HL-60 (cell line): ENCODE measurements at regions not wholly inside any gene's neighbourhood (a gene's known extent, or its start where the extent isn't known, plus 50 kb on each side); places are given as distances from the start of the nearest gene placed in this dataset.

Experiments used
- DNase-seq, 2 experiments: peaks; one replicate each; pipeline ENCODE4 v3.0.0-alpha.2; 2010 to 2020; ENCODE audit warnings: low read depth in 1 of 2, low spot score in 1 of 2
- H3K27ac ChIP-seq: fragments of 250-450 bp; sonication (Bioruptor Pico); replicated peaks from 2 replicates; pipeline ENCODE4 v1.5.1; 2020; ENCODE audit warnings: mild to moderate bottlenecking, moderate library complexity
- H3K27me3 ChIP-seq: fragments of 250-450 bp; sonication (Bioruptor Pico); 2 replicates; pipeline ENCODE4 v1.5.1; 2021; ENCODE audit warnings: mild to moderate bottlenecking, moderate library complexity; ENCODE audit not compliant: insufficient read depth, poor library complexity, severe bottlenecking
- H3K4me3 ChIP-seq: replicated peaks from 2 replicates; pipeline ENCODE4 v1.5.1; 2011; ENCODE audit warnings: mild to moderate bottlenecking, control low read depth, low read length; ENCODE audit not compliant: insufficient read depth
- CTCF ChIP-seq: IDR thresholded peaks from one replicate; pipeline ENCODE4 v1.5.1; 2011; ENCODE audit warnings: low read length, control low read depth, inconsistent platforms; ENCODE audit not compliant: insufficient read depth
- GABPA ChIP-seq: IDR thresholded peaks from 2 replicates; pipeline ENCODE4 v1.6.1; 2012; ENCODE audit warnings: low read depth
- POLR2AphosphoS5 ChIP-seq: IDR thresholded peaks from 2 replicates; pipeline ENCODE4 v1.6.1; 2012; ENCODE audit warnings: low read depth
- REST ChIP-seq: IDR thresholded peaks from 2 replicates; pipeline ENCODE4 v1.6.1; 2012; ENCODE audit warnings: low read depth; ENCODE audit not compliant: insufficient replicate concordance
- SPI1 ChIP-seq: IDR thresholded peaks from 2 replicates; pipeline ENCODE4 v1.6.1; 2012; ENCODE audit warnings: low read depth, mild to moderate bottlenecking, borderline replicate concordance

- no peak overlapping the region for H3K4me3 ChIP-seq
- H3K27me3 ChIP-seq: no peaks in the 10 kb centered on the region
- TF ChIP-seq SPI1 (no peak), POLR2AphosphoS5 (no peak), CTCF (no peak), REST (no peak), GABPA (no peak)
- no peak overlapping the region for H3K27ac ChIP-seq
- no peak for DNase-seq
Observed at GRCh38 chr4:29571322-29571721, 1148.8 kb upstream of the PCDH7 start.

DNA sequence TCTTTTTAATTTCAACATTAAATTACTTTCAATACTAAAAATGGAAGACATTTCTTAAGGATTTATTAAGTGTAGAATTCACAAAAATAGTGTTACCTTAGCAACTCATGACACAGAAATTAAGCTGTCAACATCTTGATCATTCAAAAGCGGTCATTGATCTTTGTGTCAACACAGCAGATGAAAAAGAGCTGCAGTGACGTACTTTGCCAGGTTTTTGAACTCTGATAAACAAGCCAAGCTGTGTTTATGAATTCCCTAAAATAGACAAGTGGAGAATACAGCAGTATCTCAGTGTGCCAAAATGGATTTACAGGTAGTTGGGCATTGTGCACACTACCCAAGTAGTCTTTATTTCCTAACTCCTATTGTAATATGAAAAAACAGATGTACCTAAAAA, 1141.8 kb upstream of the PCDH7 start:
- no peak overlapping the region for H3K4me3 ChIP-seq
- no peak for TF ChIP-seq REST
- no peak for TF ChIP-seq CTCF
- no peak for TF ChIP-seq GABPA
- no peak for TF ChIP-seq SPI1
- TF ChIP-seq POLR2AphosphoS5: no peak
- H3K27me3 ChIP-seq: no peaks in the 10 kb centered on the region
- DNase-seq: no peak
- H3K27ac ChIP-seq: no peak overlapping the region

DNA sequence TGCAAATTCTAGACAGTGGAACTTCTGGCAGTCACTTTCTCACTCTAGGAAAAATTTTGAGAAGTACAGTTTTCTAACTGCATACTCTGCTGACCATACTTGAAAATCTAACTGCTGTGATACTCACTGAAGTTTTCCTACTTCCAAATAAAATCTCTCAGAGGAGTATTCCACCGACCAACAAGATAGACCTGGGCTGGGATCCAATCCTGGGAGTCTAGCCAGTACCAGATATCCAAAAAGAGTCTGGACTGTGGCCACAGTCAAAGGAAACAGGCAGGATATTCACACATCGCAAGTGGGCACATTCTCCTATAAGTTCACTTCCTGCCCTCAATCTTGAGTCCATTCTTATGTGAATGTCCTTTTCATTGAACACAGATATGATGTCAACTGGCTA, 1138.7 kb upstream of the PCDH7 start:
- DNase-seq: no peak
- H3K27ac ChIP-seq: no peak overlapping the region
- H3K4me3 ChIP-seq: no peak overlapping the region
- no peaks in the 10 kb centered on the region for H3K27me3 ChIP-seq
- TF ChIP-seq GABPA (no peak), POLR2AphosphoS5 (no peak)

DNA sequence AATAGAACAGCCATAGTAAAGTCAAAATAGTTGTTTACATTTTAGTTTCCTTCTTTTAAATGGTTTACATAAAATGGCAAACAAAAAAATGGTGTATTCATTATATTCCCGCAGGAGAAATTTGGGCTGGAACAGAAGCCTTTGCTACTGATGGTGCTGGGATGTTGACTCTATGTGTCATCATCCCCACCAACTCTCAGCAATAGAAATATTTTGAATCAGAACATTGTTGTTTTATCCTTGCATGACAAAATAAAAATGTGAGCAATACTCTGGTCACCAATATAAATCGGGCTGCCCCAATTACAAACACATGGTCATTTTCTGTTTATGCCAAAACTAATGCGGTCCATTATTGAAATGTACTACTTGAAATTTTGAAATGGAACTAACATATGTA, 1131.6 kb upstream of the PCDH7 start:
- Histone ChIP-seq H3K4me3 (no peak overlapping the region), H3K27me3 (no peaks in the 10 kb centered on the region), H3K27ac (no peak overlapping the region)
- no peak for TF ChIP-seq CTCF
- no peak for TF ChIP-seq REST
- TF ChIP-seq SPI1: no peak
- no peak for TF ChIP-seq POLR2AphosphoS5
- TF ChIP-seq GABPA: no peak
- no peak for DNase-seq
